OCI-LY7 (cell line): ENCODE measurements at regions not wholly inside any gene's neighbourhood (a gene's known extent, or its start where the extent isn't known, plus 50 kb on each side); places are given as distances from the start of the nearest gene placed in this dataset.

Experiments
- BruUV-seq: library from RNA; stranded (reverse); fragments of 400-500 nt; replicated peaks from 2 replicates; lab custom pipeline; 2021; lab: Mats Ljungman, UMichigan
- CTCF ChIA-PET: fragments of 300-600 bp; sonication (Branson Sonifier 250); formaldehyde crosslinking; loops from one replicate; lab custom pipeline; 2022; ENCODE audit warnings: antibody characterized with exemption; ENCODE audit not compliant: unreplicated experiment; lab: Charles Lee
- POLR2A ChIA-PET: fragments of 300-600 bp; sonication (Branson Sonifier 250); formaldehyde crosslinking; loops from one replicate; lab custom pipeline; 2022; ENCODE audit warnings: antibody characterized with exemption; lab: Charles Lee
- DNase-seq: peaks from one replicate; pipeline ENCODE4 v3.0.0-alpha.2; 2015; ENCODE audit warnings: low spot score
- H2AFZ ChIP-seq: fragments of 200-600 bp; sonication (generic), shearing (Covaris generic); 2 replicates; pipeline ENCODE4 v1.6.1; 2014; ENCODE audit warnings: mild to moderate bottlenecking, antibody characterized with exemption, low read length, moderate library complexity
- H3K27ac ChIP-seq: fragments of 200-600 bp; sonication (generic); 2 replicates; pipeline ENCODE4 v1.5.1; 2014; ENCODE audit warnings: mixed run types, low read depth, mild to moderate bottlenecking, moderate library complexity, low read length, inconsistent platforms; ENCODE audit not compliant: poor library complexity, severe bottlenecking
- H3K36me3 ChIP-seq: fragments of 200-600 bp; sonication (generic); 2 replicates; pipeline ENCODE4 v1.6.1; 2014; ENCODE audit warnings: mild to moderate bottlenecking, antibody characterized with exemption, low read length, moderate library complexity, mixed read lengths; ENCODE audit not compliant: insufficient read depth
- H3K4me1 ChIP-seq: fragments of 200-600 bp; sonication (generic); 2 replicates; pipeline ENCODE4 v1.5.1; 2014; ENCODE audit warnings: mild to moderate bottlenecking, low read length; ENCODE audit not compliant: insufficient read depth, poor library complexity, severe bottlenecking
- H3K4me2 ChIP-seq: fragments of 200-600 bp; sonication (generic); 2 replicates; pipeline ENCODE4 v1.6.1; 2014; ENCODE audit warnings: mild to moderate bottlenecking, low read length
- H3K4me3 ChIP-seq: fragments of 200-600 bp; sonication (generic); 2 replicates; pipeline ENCODE4 v1.5.1; 2014; ENCODE audit warnings: mild to moderate bottlenecking, low read depth, low read length; ENCODE audit not compliant: poor library complexity, severe bottlenecking
- H3K79me2 ChIP-seq: fragments of 200-600 bp; sonication (generic); 2 replicates; pipeline ENCODE4 v1.6.1; 2016; ENCODE audit warnings: low read depth, mild to moderate bottlenecking, low read length, moderate library complexity, mixed read lengths; ENCODE audit not compliant: insufficient read depth
- H3K9me2 ChIP-seq: fragments of 200-600 bp; sonication (generic); 2 replicates; pipeline ENCODE4 v1.6.1; 2016; ENCODE audit warnings: mild to moderate bottlenecking, low read length, mixed read lengths; ENCODE audit not compliant: insufficient read depth
- H3K9me3 ChIP-seq: fragments of 200-600 bp; sonication (generic); 2 replicates; pipeline ENCODE4 v1.6.1; 2014; ENCODE audit warnings: mild to moderate bottlenecking, mixed run types, low read length, mixed read lengths
- H4K20me1 ChIP-seq: fragments of 200-600 bp; sonication (generic); 2 replicates; pipeline ENCODE4 v1.6.1; 2014; ENCODE audit warnings: mild to moderate bottlenecking, antibody characterized with exemption, low read length, moderate library complexity, mixed read lengths; ENCODE audit not compliant: insufficient read depth
- EZH2phosphoT487 ChIP-seq: fragments of 200-600 bp; sonication (generic); IDR thresholded peaks from 2 replicates; pipeline ENCODE4 v1.6.1; 2018; ENCODE audit warnings: low read depth, borderline replicate concordance, mild to moderate bottlenecking, mixed run types, antibody characterized with exemption, low read length, moderate library complexity, mixed read lengths
- intact Hi-C: fragments of 100-400 bp; cut with micrococcal nuclease; formaldehyde crosslinking; loops from one replicate; pipeline ENCODE4 v1.10.0; 2022; ENCODE audit not compliant: unreplicated experiment
- TF ChIP-seq, protein P1 (sequence below): fragments of 200-600 bp; sonication (generic); conservative IDR thresholded peaks from 2 replicates; pipeline ENCODE4 v1.5.1; 2014; ENCODE audit warnings: mild to moderate bottlenecking, antibody characterized with exemption, low read length, moderate library complexity, mixed read lengths

DNA sequence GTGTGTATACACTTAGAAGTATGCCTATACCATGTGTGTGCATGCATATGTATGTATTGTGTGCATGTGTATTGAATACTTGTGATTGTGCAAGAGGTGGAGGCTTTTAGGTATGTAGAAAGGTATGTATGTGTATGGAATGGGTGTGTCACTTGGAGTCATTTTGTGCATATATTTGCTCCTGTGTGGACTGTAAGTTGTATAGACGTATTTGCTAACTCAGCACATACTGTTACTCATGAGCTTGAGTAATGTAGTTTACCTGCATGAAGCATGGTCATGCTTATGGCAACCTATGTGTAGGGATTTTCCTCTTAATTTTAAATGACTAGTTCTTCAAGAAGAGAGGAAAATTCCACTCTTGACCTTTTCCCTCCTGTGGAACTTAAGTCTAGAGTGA is 507.6 kb upstream of the LARGE1 start:
- no peaks in the 10 kb centered on the region for H3K36me3 ChIP-seq
- ChIA-PET CTCF (no interaction called here), POLR2A (no interaction called here)
- H2AFZ ChIP-seq = no peak overlapping the region
- no peaks in the 10 kb centered on the region for H3K9me2 ChIP-seq
- no peaks in the 10 kb centered on the region for H4K20me1 ChIP-seq
- TF ChIP-seq, protein P1, sequence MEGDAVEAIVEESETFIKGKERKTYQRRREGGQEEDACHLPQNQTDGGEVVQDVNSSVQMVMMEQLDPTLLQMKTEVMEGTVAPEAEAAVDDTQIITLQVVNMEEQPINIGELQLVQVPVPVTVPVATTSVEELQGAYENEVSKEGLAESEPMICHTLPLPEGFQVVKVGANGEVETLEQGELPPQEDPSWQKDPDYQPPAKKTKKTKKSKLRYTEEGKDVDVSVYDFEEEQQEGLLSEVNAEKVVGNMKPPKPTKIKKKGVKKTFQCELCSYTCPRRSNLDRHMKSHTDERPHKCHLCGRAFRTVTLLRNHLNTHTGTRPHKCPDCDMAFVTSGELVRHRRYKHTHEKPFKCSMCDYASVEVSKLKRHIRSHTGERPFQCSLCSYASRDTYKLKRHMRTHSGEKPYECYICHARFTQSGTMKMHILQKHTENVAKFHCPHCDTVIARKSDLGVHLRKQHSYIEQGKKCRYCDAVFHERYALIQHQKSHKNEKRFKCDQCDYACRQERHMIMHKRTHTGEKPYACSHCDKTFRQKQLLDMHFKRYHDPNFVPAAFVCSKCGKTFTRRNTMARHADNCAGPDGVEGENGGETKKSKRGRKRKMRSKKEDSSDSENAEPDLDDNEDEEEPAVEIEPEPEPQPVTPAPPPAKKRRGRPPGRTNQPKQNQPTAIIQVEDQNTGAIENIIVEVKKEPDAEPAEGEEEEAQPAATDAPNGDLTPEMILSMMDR = no peak
- no peak for TF ChIP-seq EZH2phosphoT487
- H3K4me3 ChIP-seq = no peak overlapping the region
- H3K9me3 ChIP-seq = no peaks in the 10 kb centered on the region
- intact Hi-C loops = no loop called here
- no peak overlapping the region for H3K4me2 ChIP-seq
- H3K27ac ChIP-seq = no peak overlapping the region
- no peaks in the 10 kb centered on the region for H3K4me1 ChIP-seq
- H3K79me2 ChIP-seq = no peaks in the 10 kb centered on the region
- no peak for DNase-seq
- BruUV-seq = no TSS peak

DNA sequence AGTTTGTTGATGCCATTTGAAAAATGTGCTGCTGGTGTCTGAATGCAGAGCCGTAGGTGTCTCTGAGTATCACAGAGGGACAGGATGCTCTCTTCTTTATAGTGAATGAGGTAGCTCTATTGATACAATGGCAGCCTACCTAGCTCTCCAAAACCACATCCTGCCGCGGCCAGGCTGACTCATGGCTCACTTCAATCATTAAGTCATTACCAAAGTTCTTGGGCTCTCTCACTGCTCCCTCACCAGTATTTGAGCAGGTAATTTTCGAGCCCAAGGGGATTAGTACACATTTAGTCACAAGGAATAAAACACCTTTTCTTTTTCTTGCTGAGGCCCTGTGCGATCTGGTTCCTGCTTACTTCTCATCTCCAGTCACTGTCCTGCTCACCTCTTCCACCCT is 509.0 kb upstream of the LARGE1 start:
- no peaks in the 10 kb centered on the region for H4K20me1 ChIP-seq
- CTCF ChIA-PET = no interaction called here
- H3K4me1 ChIP-seq = no peaks in the 10 kb centered on the region
- H3K36me3 ChIP-seq = no peaks in the 10 kb centered on the region
- TF ChIP-seq, protein P1 = no peak
- TF ChIP-seq EZH2phosphoT487 = no peak
- H3K9me3 ChIP-seq = no peaks in the 10 kb centered on the region
- POLR2A ChIA-PET = interaction anchor here (0.6 kb wide), 1 partner anchor 283 kb away, joined by 3 read pairs; no protein-coding TSS in a partner anchor
- no peak overlapping the region for H3K4me3 ChIP-seq
- no peak overlapping the region for H3K4me2 ChIP-seq
- no peak for DNase-seq
- intact Hi-C loops = no loop called here
- H3K27ac ChIP-seq = no peak overlapping the region
- BruUV-seq = no TSS peak
- no peak overlapping the region for H2AFZ ChIP-seq
- H3K79me2 ChIP-seq = no peaks in the 10 kb centered on the region
- no peaks in the 10 kb centered on the region for H3K9me2 ChIP-seq

DNA sequence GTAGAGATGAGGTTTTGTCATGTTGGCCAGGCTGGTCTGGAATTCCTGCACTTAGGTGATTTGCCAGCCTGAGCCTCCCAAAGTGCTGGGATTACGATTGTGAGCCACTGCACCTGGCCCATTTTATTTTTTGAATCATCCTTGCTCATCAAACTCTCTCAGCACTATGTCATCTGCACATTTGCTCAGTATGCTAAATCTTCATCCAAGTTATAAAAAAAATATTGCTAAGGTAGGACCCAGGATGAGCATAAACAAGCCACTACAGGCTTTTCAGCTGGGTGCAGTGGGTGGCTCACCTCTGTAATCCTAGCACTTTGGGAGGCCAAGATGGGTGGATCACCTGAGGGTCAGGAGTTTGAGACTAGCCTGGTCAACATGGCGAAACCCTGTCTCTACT is 510.1 kb upstream of the LARGE1 start:
- CTCF ChIA-PET = no interaction called here
- Histone ChIP-seq H3K9me2 (no peaks in the 10 kb centered on the region), H3K9me3 (no peaks in the 10 kb centered on the region), H3K4me1 (no peaks in the 10 kb centered on the region), H3K4me3 (no peak overlapping the region), H3K79me2 (no peaks in the 10 kb centered on the region), H3K27ac (no peak overlapping the region), H3K4me2 (no peak overlapping the region), H2AFZ (no peak overlapping the region), H3K36me3 (no peaks in the 10 kb centered on the region), H4K20me1 (no peaks in the 10 kb centered on the region)
- no peak for DNase-seq
- intact Hi-C loops = no loop called here
- POLR2A ChIA-PET = no interaction called here
- BruUV-seq = no TSS peak
- TF ChIP-seq, protein P1 = no peak
- no peak for TF ChIP-seq EZH2phosphoT487
